Adipocyte (in vitro differentiated cells): ENCODE measurements at regions not wholly inside any gene's neighbourhood (a gene's known extent, or its start where the extent isn't known, plus 50 kb on each side); places are given as distances from the start of the nearest gene placed in this dataset.

Experiments used
- DNase-seq: peaks from one replicate; pipeline ENCODE4 v3.0.0-alpha.2; 2015; ENCODE audit warnings: low read depth
- H3K27me3 ChIP-seq: replicated peaks from 2 replicates; pipeline ENCODE4 v1.7.0; 2013; ENCODE audit warnings: mild to moderate bottlenecking, low read length, moderate library complexity; ENCODE audit not compliant: control insufficient read depth, insufficient read depth
- H3K36me3 ChIP-seq: 2 replicates; pipeline ENCODE4 v1.7.0; 2013; ENCODE audit warnings: low read length, mild to moderate bottlenecking, moderate library complexity; ENCODE audit not compliant: control insufficient read depth, insufficient read depth, severe bottlenecking
- H3K4me1 ChIP-seq: 2 replicates; pipeline ENCODE4 v1.7.0; 2013; ENCODE audit warnings: mild to moderate bottlenecking, low read length, moderate library complexity; ENCODE audit not compliant: control insufficient read depth, insufficient read depth
- H3K4me3 ChIP-seq: 2 replicates; pipeline ENCODE4 v1.7.0; 2013; ENCODE audit warnings: mild to moderate bottlenecking, low read length, moderate library complexity
- H3K9ac ChIP-seq: 2 replicates; pipeline ENCODE4 v1.7.0; 2013; ENCODE audit warnings: mild to moderate bottlenecking, low read length, moderate library complexity
- H3K9me3 ChIP-seq: 2 replicates; pipeline ENCODE4 v1.7.0; 2013; ENCODE audit warnings: mild to moderate bottlenecking, low read length, moderate library complexity; ENCODE audit not compliant: control insufficient read depth

GRCh38 chr22:48256776-48257684 lies 1494.6 kb downstream of the TBC1D22A start:
- Histone ChIP-seq H3K9ac (no peak overlapping the region), H3K4me1 (no peaks in the 10 kb centered on the region), H3K9me3 (no peaks in the 10 kb centered on the region), H3K4me3 (no peak overlapping the region), H3K36me3 (no peaks in the 10 kb centered on the region), H3K27me3 (peaks cover 9% of the 10 kb centered on the region)
- no peak for DNase-seq

- H3K4me3 ChIP-seq = no peak overlapping the region
- no peak for DNase-seq
- H3K27me3 ChIP-seq = peaks cover 9% of the 10 kb centered on the region
Observed at GRCh38 chr22:48256041-48256739, 1493.7 kb downstream of the TBC1D22A start.

GRCh38 chr22:48254311-48254873 lies 1491.9 kb downstream of the TBC1D22A start:
- Histone ChIP-seq H3K9me3 (no peaks in the 10 kb centered on the region), H3K36me3 (no peaks in the 10 kb centered on the region), H3K4me3 (no peak overlapping the region), H3K4me1 (no peaks in the 10 kb centered on the region), H3K27me3 (peaks cover 9% of the 10 kb centered on the region), H3K9ac (no peak overlapping the region)
- no peak for DNase-seq

More at GRCh38 chr22:48256041-48256739, 1493.7 kb downstream of the TBC1D22A start:
- Histone ChIP-seq H3K4me1 (no peaks in the 10 kb centered on the region), H3K9me3 (no peaks in the 10 kb centered on the region), H3K9ac (no peak overlapping the region), H3K36me3 (no peaks in the 10 kb centered on the region)

GRCh38 chr22:48253573-48253972 lies 1491.1 kb downstream of the TBC1D22A start:
- H3K27me3 ChIP-seq = peaks cover 9% of the 10 kb centered on the region
- H3K36me3 ChIP-seq = no peaks in the 10 kb centered on the region
- H3K9me3 ChIP-seq = no peaks in the 10 kb centered on the region
- no peak for DNase-seq
- no peaks in the 10 kb centered on the region for H3K4me1 ChIP-seq
- no peak overlapping the region for H3K4me3 ChIP-seq
- no peak overlapping the region for H3K9ac ChIP-seq

GRCh38 chr22:48253136-48253535 lies 1490.7 kb downstream of the TBC1D22A start:
- no peak overlapping the region for H3K4me3 ChIP-seq
- no peaks in the 10 kb centered on the region for H3K36me3 ChIP-seq
- H3K9me3 ChIP-seq = no peaks in the 10 kb centered on the region
- no peak for DNase-seq
- peaks cover 9% of the 10 kb centered on the region for H3K27me3 ChIP-seq
- no peaks in the 10 kb centered on the region for H3K4me1 ChIP-seq
- no peak overlapping the region for H3K9ac ChIP-seq

- H3K27me3 ChIP-seq = peaks cover 11% of the 10 kb centered on the region
- no peaks in the 10 kb centered on the region for H3K4me1 ChIP-seq
- H3K9ac ChIP-seq = no peak overlapping the region
- H3K36me3 ChIP-seq = no peaks in the 10 kb centered on the region
- DNase-seq = no peak
- no peak overlapping the region for H3K4me3 ChIP-seq
- H3K9me3 ChIP-seq = no peaks in the 10 kb centered on the region
Observed at GRCh38 chr22:48251629-48252028, 1489.2 kb downstream of the TBC1D22A start.

GRCh38 chr22:48250937-48251530 lies 1488.6 kb downstream of the TBC1D22A start:
- DNase-seq = no peak
- no peak overlapping the region for H3K9ac ChIP-seq
- H3K4me1 ChIP-seq = no peaks in the 10 kb centered on the region
- no peak overlapping the region for H3K4me3 ChIP-seq
- H3K9me3 ChIP-seq = no peaks in the 10 kb centered on the region
- H3K27me3 ChIP-seq = peaks cover 13% of the 10 kb centered on the region
- H3K36me3 ChIP-seq = no peaks in the 10 kb centered on the region

- Histone ChIP-seq H3K9me3 (no peaks in the 10 kb centered on the region), H3K27me3 (peaks cover 13% of the 10 kb centered on the region), H3K36me3 (no peaks in the 10 kb centered on the region), H3K9ac (no peak overlapping the region), H3K4me1 (no peaks in the 10 kb centered on the region), H3K4me3 (no peak overlapping the region)
- DNase-seq = no peak
Observed at GRCh38 chr22:48250286-48250895, 1487.9 kb downstream of the TBC1D22A start.

GRCh38 chr22:48249713-48250268 lies 1487.3 kb downstream of the TBC1D22A start:
- H3K9me3 ChIP-seq = no peaks in the 10 kb centered on the region
- no peaks in the 10 kb centered on the region for H3K36me3 ChIP-seq
- H3K4me3 ChIP-seq = no peak overlapping the region
- H3K9ac ChIP-seq = no peak overlapping the region
- peaks cover 13% of the 10 kb centered on the region for H3K27me3 ChIP-seq
- no peaks in the 10 kb centered on the region for H3K4me1 ChIP-seq
- DNase-seq = no peak

- Histone ChIP-seq H3K9me3 (no peaks in the 10 kb centered on the region), H3K9ac (no peak overlapping the region), H3K4me1 (no peaks in the 10 kb centered on the region), H3K36me3 (no peaks in the 10 kb centered on the region), H3K27me3 (peaks cover 6% of the 10 kb centered on the region), H3K4me3 (no peak overlapping the region)
- no peak for DNase-seq
Observed at GRCh38 chr22:48248901-48249455, 1486.5 kb downstream of the TBC1D22A start.
